ENCODE measurements at regions not wholly inside any gene's neighbourhood (a gene's known extent, or its start where the extent isn't known, plus 50 kb on each side); places are given as distances from the start of the nearest gene placed in this dataset.

- TF ChIP-seq CTCF (IDR thresholded peaks at IDR 0.05; ENCODE audit: insufficient read depth, low read length) (no peak), POLR2AphosphoS5 (IDR thresholded peaks at IDR 0.05; ENCODE audit: low read depth) (no peak)
Measured at GRCh38 chr4:127559981-127560380, 72.8 kb upstream of the INTU start.

Measured in HL-60 (cell line).